ENCODE measurements at regions not wholly inside any gene's neighbourhood (a gene's known extent, or its start where the extent isn't known, plus 50 kb on each side); places are given as distances from the start of the nearest gene placed in this dataset.

DNA sequence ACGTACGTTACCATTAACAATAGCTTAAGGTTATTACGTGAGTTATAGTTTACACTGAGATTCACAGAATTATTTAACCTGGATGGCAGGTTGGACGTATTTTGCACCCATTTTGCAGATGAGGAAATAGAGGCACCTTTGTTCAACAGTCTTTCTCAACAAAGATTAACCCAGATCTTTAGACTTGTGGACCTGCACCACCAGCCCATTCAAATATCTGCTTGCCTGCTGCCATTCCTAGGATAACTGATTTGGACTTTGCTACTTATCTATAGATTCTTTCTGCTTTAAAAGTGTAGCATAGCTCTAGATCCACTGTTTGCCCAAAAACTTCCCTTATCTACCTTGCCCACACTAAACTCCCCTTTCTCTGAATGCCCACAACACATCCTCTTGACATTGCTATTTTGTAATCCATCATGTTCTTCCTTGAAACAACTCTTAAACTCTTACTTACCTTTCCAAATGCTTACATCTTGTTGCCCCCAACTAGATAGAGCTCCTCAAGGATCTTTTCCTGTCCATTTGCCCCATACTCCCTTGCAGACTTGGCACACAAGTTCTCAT, 56.4 kb upstream of the TNFAIP3 start:
- TF ChIP-seq, protein P1, sequence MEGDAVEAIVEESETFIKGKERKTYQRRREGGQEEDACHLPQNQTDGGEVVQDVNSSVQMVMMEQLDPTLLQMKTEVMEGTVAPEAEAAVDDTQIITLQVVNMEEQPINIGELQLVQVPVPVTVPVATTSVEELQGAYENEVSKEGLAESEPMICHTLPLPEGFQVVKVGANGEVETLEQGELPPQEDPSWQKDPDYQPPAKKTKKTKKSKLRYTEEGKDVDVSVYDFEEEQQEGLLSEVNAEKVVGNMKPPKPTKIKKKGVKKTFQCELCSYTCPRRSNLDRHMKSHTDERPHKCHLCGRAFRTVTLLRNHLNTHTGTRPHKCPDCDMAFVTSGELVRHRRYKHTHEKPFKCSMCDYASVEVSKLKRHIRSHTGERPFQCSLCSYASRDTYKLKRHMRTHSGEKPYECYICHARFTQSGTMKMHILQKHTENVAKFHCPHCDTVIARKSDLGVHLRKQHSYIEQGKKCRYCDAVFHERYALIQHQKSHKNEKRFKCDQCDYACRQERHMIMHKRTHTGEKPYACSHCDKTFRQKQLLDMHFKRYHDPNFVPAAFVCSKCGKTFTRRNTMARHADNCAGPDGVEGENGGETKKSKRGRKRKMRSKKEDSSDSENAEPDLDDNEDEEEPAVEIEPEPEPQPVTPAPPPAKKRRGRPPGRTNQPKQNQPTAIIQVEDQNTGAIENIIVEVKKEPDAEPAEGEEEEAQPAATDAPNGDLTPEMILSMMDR (IDR thresholded peaks at IDR 0.05) = no peak
- TF ChIP-seq EP300 (IDR thresholded peaks at IDR 0.05) (no peak), POLR2AphosphoS5 (IDR thresholded peaks at IDR 0.05) (no peak), POLR2A (IDR thresholded peaks at IDR 0.05) (no peak)

Measured in upper lobe of left lung (tissue), 4 donors.